Neural cell (in vitro differentiated cells): ENCODE measurements at regions not wholly inside any gene's neighbourhood (a gene's known extent, or its start where the extent isn't known, plus 50 kb on each side); places are given as distances from the start of the nearest gene placed in this dataset.

Source experiments
- POLR2AphosphoS5 ChIP-seq: IDR thresholded peaks from 2 replicates; pipeline ENCODE4 v1.6.1; 2012
- RAD21 ChIP-seq: fragments of 450-650 bp; conservative IDR thresholded peaks from 2 replicates; pipeline ENCODE4 v1.6.1; 2014; ENCODE audit warnings: antibody characterized with exemption, mild to moderate bottlenecking, moderate library complexity
- TF ChIP-seq, protein P1 (sequence below): IDR thresholded peaks from 2 replicates; pipeline ENCODE4 v1.6.1; 2012; ENCODE audit warnings: borderline replicate concordance

DNA sequence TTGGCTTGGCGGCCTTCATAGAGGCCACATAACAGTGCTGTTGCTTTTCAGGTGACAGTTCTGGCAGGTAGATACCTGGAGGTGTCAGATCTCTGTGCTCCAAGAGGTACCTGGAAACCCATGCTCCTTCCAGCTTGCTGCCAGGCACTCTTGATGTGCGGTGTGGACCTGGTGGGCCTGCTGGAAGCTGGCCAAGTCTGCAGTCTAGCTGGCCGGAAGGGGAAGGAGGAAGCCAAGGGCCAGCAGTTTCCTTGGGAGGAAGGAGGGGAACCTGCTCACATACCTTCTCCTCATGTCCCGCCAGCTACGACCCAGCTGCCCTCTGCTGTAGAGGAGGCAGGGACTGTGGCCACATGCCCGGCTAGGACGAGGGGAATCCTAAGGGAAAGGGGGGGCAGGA, 166.4 kb upstream of the AJAP1 start:
- TF ChIP-seq, protein P1, sequence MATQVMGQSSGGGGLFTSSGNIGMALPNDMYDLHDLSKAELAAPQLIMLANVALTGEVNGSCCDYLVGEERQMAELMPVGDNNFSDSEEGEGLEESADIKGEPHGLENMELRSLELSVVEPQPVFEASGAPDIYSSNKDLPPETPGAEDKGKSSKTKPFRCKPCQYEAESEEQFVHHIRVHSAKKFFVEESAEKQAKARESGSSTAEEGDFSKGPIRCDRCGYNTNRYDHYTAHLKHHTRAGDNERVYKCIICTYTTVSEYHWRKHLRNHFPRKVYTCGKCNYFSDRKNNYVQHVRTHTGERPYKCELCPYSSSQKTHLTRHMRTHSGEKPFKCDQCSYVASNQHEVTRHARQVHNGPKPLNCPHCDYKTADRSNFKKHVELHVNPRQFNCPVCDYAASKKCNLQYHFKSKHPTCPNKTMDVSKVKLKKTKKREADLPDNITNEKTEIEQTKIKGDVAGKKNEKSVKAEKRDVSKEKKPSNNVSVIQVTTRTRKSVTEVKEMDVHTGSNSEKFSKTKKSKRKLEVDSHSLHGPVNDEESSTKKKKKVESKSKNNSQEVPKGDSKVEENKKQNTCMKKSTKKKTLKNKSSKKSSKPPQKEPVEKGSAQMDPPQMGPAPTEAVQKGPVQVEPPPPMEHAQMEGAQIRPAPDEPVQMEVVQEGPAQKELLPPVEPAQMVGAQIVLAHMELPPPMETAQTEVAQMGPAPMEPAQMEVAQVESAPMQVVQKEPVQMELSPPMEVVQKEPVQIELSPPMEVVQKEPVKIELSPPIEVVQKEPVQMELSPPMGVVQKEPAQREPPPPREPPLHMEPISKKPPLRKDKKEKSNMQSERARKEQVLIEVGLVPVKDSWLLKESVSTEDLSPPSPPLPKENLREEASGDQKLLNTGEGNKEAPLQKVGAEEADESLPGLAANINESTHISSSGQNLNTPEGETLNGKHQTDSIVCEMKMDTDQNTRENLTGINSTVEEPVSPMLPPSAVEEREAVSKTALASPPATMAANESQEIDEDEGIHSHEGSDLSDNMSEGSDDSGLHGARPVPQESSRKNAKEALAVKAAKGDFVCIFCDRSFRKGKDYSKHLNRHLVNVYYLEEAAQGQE, result no peak
- TF ChIP-seq POLR2AphosphoS5 (no peak), RAD21 (no peak)
